SK-N-SH (cell line): ENCODE measurements at regions not wholly inside any gene's neighbourhood (a gene's known extent, or its start where the extent isn't known, plus 50 kb on each side); places are given as distances from the start of the nearest gene placed in this dataset.

Experiments
- FOXM1 ChIP-seq: IDR thresholded peaks from 2 replicates; pipeline ENCODE4 v1.4.0; 2012; ENCODE audit warnings: low read depth, mild to moderate bottlenecking
- GABPA ChIP-seq: IDR thresholded peaks from 2 replicates; pipeline ENCODE4 v1.4.0; 2012; ENCODE audit warnings: low read depth, mild to moderate bottlenecking
- MAX ChIP-seq: IDR thresholded peaks from 2 replicates; pipeline ENCODE4 v1.4.0; 2012; ENCODE audit warnings: low read depth
- MXI1 ChIP-seq: IDR thresholded peaks from 2 replicates; pipeline ENCODE4 v1.6.1; 2012; ENCODE audit warnings: mild to moderate bottlenecking, low read depth, low read length, improper control_type of control experiment
- POLR2AphosphoS5 ChIP-seq: IDR thresholded peaks from 2 replicates; pipeline ENCODE4 v1.6.1; 2012; ENCODE audit warnings: low read depth, low read length
- RAD21 ChIP-seq: IDR thresholded peaks from 2 replicates; pipeline ENCODE4 v1.6.1; 2012; ENCODE audit warnings: mild to moderate bottlenecking, low read length
- RFX5 ChIP-seq: IDR thresholded peaks from 2 replicates; pipeline ENCODE4 v1.6.1; 2012; ENCODE audit warnings: mild to moderate bottlenecking, improper control_type of control experiment, low read length
- SIN3A ChIP-seq: IDR thresholded peaks from 2 replicates; pipeline ENCODE4 v1.6.1; 2012; ENCODE audit warnings: low read depth, mild to moderate bottlenecking, low read length, moderate library complexity, borderline replicate concordance
- SMC3 ChIP-seq: IDR thresholded peaks from 2 replicates; pipeline ENCODE4 v1.6.1; 2012; ENCODE audit warnings: low read depth, low read length, improper control_type of control experiment
- TAF1 ChIP-seq: IDR thresholded peaks from 2 replicates; pipeline ENCODE4 v1.6.1; 2012; ENCODE audit warnings: low read depth, mild to moderate bottlenecking, low read length, moderate library complexity, borderline replicate concordance
- USF2 ChIP-seq: fragments of 150-350 bp; IDR thresholded peaks from 2 replicates; pipeline ENCODE4 v1.6.1; 2017; ENCODE audit warnings: antibody characterized with exemption, low read length, low read depth, borderline replicate concordance
- YY1 ChIP-seq: IDR thresholded peaks from 2 replicates; pipeline ENCODE4 v1.4.0; 2012; ENCODE audit warnings: low read depth, mild to moderate bottlenecking
- TF ChIP-seq, protein P1 (sequence below): IDR thresholded peaks from 2 replicates; pipeline ENCODE4 v1.4.0; 2012; ENCODE audit warnings: low read depth, borderline replicate concordance
- TF ChIP-seq, protein P2 (sequence below): fragments of 200-600 bp; sonication (generic); IDR thresholded peaks from 2 replicates; pipeline ENCODE4 v1.6.1; 2017; ENCODE audit warnings: antibody characterized with exemption, mild to moderate bottlenecking, moderate library complexity

GRCh38 chr9:30459156-30459555, 1925.3 kb upstream of the ACO1 start:
- TF ChIP-seq TAF1 (no peak), SIN3A (no peak), MXI1 (no peak), POLR2AphosphoS5 (no peak), FOXM1 (no peak), YY1 (no peak), RAD21 (no peak), SMC3 (no peak), RFX5 (no peak), USF2 (no peak), MAX (no peak), GABPA (no peak)
- TF ChIP-seq, protein P1, sequence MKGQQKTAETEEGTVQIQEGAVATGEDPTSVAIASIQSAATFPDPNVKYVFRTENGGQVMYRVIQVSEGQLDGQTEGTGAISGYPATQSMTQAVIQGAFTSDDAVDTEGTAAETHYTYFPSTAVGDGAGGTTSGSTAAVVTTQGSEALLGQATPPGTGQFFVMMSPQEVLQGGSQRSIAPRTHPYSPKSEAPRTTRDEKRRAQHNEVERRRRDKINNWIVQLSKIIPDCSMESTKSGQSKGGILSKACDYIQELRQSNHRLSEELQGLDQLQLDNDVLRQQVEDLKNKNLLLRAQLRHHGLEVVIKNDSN = no peak
- TF ChIP-seq, protein P2, sequence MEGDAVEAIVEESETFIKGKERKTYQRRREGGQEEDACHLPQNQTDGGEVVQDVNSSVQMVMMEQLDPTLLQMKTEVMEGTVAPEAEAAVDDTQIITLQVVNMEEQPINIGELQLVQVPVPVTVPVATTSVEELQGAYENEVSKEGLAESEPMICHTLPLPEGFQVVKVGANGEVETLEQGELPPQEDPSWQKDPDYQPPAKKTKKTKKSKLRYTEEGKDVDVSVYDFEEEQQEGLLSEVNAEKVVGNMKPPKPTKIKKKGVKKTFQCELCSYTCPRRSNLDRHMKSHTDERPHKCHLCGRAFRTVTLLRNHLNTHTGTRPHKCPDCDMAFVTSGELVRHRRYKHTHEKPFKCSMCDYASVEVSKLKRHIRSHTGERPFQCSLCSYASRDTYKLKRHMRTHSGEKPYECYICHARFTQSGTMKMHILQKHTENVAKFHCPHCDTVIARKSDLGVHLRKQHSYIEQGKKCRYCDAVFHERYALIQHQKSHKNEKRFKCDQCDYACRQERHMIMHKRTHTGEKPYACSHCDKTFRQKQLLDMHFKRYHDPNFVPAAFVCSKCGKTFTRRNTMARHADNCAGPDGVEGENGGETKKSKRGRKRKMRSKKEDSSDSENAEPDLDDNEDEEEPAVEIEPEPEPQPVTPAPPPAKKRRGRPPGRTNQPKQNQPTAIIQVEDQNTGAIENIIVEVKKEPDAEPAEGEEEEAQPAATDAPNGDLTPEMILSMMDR = no peak
